ENCODE measurements at regions not wholly inside any gene's neighbourhood (a gene's known extent, or its start where the extent isn't known, plus 50 kb on each side); places are given as distances from the start of the nearest gene placed in this dataset.

- no peak for TF ChIP-seq CTCF (IDR thresholded peaks at IDR 0.05)
- no peak for TF ChIP-seq EP300 (IDR thresholded peaks at IDR 0.05)
- no peak for TF ChIP-seq POLR2A (IDR thresholded peaks at IDR 0.05)
- no peak for TF ChIP-seq POLR2AphosphoS5 (IDR thresholded peaks at IDR 0.05)
Observed at GRCh38 chr5:107294669-107295068, 376.1 kb downstream of the EFNA5 start.
